ENCODE measurements at regions not wholly inside any gene's neighbourhood (a gene's known extent, or its start where the extent isn't known, plus 50 kb on each side); places are given as distances from the start of the nearest gene placed in this dataset.

GRCh38 chr12:13379531-13380188, 183.1 kb downstream of the EMP1 start:
- DNase-seq (ENCODE audit: low spot score), result no peak
- no peak for TF ChIP-seq CTCF (IDR thresholded peaks at IDR 0.05; ENCODE audit: extremely low read depth, insufficient read depth, missing control alignments)
- in situ Hi-C loops (cut with MboI; ENCODE audit: low pct_unique_long_range_greater_than_20kb, low sequenced_read_pairs, unreplicated experiment), result no loop called here

- in situ Hi-C loops (cut with MboI; ENCODE audit: low pct_unique_long_range_greater_than_20kb, low sequenced_read_pairs, unreplicated experiment), result no loop called here
- TF ChIP-seq CTCF (IDR thresholded peaks at IDR 0.05; ENCODE audit: extremely low read depth, insufficient read depth, missing control alignments), result no peak
- DNase-seq (ENCODE audit: low spot score), result no peak
Observed at GRCh38 chr12:13377698-13378097, 181.2 kb downstream of the EMP1 start.

DNA sequence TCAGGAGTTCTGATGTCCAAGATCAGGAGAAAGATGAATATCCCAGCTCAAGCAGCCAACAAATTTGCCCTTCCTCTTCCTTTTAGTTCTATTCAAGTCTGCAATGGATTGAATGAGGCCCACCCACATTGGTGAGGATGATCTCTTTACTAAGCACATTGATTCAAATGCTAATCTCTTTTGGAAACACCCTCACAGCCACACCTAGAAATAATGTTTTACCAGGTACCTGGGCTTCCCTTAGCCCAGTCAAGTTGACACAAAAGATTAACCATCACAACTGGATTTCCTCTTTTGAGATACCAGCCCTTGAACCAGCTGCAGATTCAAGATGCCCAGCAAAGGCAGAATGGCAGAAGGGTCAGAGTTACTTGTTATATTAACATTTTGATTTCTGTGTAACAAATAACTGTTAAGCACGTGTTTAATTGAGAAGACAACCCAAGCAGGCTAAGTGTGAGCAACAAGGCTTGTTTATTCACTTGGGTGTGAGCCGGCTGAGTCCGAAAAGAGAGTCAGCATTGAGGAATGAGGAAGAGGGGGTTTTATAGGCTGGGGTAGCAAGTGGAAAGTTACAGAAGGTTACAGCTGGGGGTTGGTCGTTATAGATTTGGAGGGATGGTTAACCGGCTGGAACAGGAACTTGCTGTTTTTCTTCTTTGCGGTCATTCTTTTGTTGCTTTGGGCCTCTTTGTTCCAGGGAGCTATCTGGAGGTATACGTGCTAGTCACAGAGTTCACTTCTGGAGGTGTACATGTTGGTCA, 180.3 kb downstream of the EMP1 start:
- no peak for TF ChIP-seq CTCF (IDR thresholded peaks at IDR 0.05; ENCODE audit: extremely low read depth, insufficient read depth, missing control alignments)
- DNase-seq (ENCODE audit: low spot score), result no peak
- in situ Hi-C loops (cut with MboI; ENCODE audit: low pct_unique_long_range_greater_than_20kb, low sequenced_read_pairs, unreplicated experiment), result no loop called here

GRCh38 chr12:13375583-13376345, 179.2 kb downstream of the EMP1 start:
- no peak for DNase-seq (ENCODE audit: low spot score)
- no peak for TF ChIP-seq CTCF (IDR thresholded peaks at IDR 0.05; ENCODE audit: extremely low read depth, insufficient read depth, missing control alignments)
- in situ Hi-C loops (cut with MboI; ENCODE audit: low pct_unique_long_range_greater_than_20kb, low sequenced_read_pairs, unreplicated experiment), result no loop called here

- in situ Hi-C loops (cut with MboI; ENCODE audit: low pct_unique_long_range_greater_than_20kb, low sequenced_read_pairs, unreplicated experiment), result no loop called here
- no peak for DNase-seq (ENCODE audit: low spot score)
Observed at GRCh38 chr12:13374793-13375192, 178.3 kb downstream of the EMP1 start.

More at GRCh38 chr12:13374793-13375192, 178.3 kb downstream of the EMP1 start:
- no peak for TF ChIP-seq CTCF (IDR thresholded peaks at IDR 0.05; ENCODE audit: extremely low read depth, insufficient read depth, missing control alignments)

Measured in GM13977 (cell line).